Panc1 (cell line): ENCODE measurements at regions not wholly inside any gene's neighbourhood (a gene's known extent, or its start where the extent isn't known, plus 50 kb on each side); places are given as distances from the start of the nearest gene placed in this dataset.

Source experiments
- POLR2AphosphoS5 ChIP-seq: IDR thresholded peaks from 2 replicates; pipeline ENCODE4 v1.6.1; 2012; ENCODE audit warnings: mild to moderate bottlenecking, low read depth, low read length, moderate library complexity
- TF ChIP-seq, protein P1 (sequence below): fragments of 450-650 bp; IDR thresholded peaks from 2 replicates; pipeline ENCODE4 v1.5.1; 2017; ENCODE audit warnings: mild to moderate bottlenecking
- TF ChIP-seq, protein P2 (sequence below), 2 experiments: IDR thresholded peaks; 2 replicates each; pipeline ENCODE4 v1.6.1; 2011 to 2012; ENCODE audit warnings: low read depth in 2 of 2, control low read depth in 1 of 2, low read length in 1 of 2, mild to moderate bottlenecking in 1 of 2, moderate library complexity in 1 of 2; ENCODE audit not compliant: insufficient read depth in 1 of 2

DNA sequence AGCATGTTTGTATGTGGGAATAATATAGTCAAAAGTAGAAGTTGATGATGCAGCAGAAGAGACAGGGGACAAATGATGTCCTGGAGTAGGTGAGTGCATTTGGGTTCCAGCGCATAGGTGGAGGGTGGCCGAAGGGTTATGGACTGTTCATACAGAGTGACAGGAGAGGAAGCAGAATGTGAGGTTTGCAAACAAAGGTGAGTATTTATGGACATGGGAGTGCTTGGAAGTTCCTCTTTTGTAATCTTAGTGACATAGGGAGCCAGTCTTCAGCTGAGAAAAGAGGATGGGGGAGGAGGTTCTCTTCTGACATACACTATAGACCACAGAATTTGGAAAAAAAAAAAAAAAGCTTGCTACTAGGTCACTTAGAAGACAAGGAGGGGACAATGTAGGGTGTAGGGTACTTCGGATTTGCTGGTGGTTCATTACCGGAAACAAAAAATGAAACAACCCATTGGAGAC lies 331.6 kb downstream of the DLEU7 start:
- TF ChIP-seq, protein P1, sequence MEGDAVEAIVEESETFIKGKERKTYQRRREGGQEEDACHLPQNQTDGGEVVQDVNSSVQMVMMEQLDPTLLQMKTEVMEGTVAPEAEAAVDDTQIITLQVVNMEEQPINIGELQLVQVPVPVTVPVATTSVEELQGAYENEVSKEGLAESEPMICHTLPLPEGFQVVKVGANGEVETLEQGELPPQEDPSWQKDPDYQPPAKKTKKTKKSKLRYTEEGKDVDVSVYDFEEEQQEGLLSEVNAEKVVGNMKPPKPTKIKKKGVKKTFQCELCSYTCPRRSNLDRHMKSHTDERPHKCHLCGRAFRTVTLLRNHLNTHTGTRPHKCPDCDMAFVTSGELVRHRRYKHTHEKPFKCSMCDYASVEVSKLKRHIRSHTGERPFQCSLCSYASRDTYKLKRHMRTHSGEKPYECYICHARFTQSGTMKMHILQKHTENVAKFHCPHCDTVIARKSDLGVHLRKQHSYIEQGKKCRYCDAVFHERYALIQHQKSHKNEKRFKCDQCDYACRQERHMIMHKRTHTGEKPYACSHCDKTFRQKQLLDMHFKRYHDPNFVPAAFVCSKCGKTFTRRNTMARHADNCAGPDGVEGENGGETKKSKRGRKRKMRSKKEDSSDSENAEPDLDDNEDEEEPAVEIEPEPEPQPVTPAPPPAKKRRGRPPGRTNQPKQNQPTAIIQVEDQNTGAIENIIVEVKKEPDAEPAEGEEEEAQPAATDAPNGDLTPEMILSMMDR = no peak
- no peak for TF ChIP-seq POLR2AphosphoS5
- TF ChIP-seq, protein P2, sequence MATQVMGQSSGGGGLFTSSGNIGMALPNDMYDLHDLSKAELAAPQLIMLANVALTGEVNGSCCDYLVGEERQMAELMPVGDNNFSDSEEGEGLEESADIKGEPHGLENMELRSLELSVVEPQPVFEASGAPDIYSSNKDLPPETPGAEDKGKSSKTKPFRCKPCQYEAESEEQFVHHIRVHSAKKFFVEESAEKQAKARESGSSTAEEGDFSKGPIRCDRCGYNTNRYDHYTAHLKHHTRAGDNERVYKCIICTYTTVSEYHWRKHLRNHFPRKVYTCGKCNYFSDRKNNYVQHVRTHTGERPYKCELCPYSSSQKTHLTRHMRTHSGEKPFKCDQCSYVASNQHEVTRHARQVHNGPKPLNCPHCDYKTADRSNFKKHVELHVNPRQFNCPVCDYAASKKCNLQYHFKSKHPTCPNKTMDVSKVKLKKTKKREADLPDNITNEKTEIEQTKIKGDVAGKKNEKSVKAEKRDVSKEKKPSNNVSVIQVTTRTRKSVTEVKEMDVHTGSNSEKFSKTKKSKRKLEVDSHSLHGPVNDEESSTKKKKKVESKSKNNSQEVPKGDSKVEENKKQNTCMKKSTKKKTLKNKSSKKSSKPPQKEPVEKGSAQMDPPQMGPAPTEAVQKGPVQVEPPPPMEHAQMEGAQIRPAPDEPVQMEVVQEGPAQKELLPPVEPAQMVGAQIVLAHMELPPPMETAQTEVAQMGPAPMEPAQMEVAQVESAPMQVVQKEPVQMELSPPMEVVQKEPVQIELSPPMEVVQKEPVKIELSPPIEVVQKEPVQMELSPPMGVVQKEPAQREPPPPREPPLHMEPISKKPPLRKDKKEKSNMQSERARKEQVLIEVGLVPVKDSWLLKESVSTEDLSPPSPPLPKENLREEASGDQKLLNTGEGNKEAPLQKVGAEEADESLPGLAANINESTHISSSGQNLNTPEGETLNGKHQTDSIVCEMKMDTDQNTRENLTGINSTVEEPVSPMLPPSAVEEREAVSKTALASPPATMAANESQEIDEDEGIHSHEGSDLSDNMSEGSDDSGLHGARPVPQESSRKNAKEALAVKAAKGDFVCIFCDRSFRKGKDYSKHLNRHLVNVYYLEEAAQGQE (IDR thresholded peaks at IDR 0.05; ENCODE audit: insufficient read depth in 1 of 2, low read depth in 2 of 2, low read length in 1 of 2) = no peak
